Liver (tissue), 8 donors: ENCODE measurements at regions not wholly inside any gene's neighbourhood (a gene's known extent, or its start where the extent isn't known, plus 50 kb on each side); places are given as distances from the start of the nearest gene placed in this dataset.

ENCODE experiments used
- DNase-seq: peaks from one replicate; pipeline ENCODE4 v3.0.0-alpha.2; 2017; ENCODE audit warnings: low spot score
- H3K27ac ChIP-seq, 2 donors: one replicate each; pipeline ENCODE4 v1.7.0; 2013; ENCODE audit warnings: inconsistent platforms in 2 of 2, low read length in 2 of 2, control low read depth in 1 of 2, low read depth in 1 of 2, mild to moderate bottlenecking in 1 of 2
- H3K27me3 ChIP-seq, 4 donors: one replicate each; pipeline versions ENCODE4 v1.6.1 to v1.7.0; 2013; ENCODE audit warnings: low read length in 3 of 4, inconsistent platforms in 1 of 4, mild to moderate bottlenecking in 1 of 4, moderate library complexity in 1 of 4; ENCODE audit not compliant: control insufficient read depth in 4 of 4, insufficient read depth in 4 of 4
- H3K36me3 ChIP-seq, 4 donors: one replicate each; pipeline versions ENCODE4 v1.6.1 to v1.7.0; 2013; ENCODE audit warnings: low read length in 3 of 4, mild to moderate bottlenecking in 3 of 4, low read depth in 1 of 4, moderate library complexity in 1 of 4; ENCODE audit not compliant: control insufficient read depth in 4 of 4, insufficient read depth in 3 of 4
- H3K4me1 ChIP-seq, 4 donors: one replicate each; pipeline versions ENCODE4 v1.6.1 to v1.7.0; 2013; ENCODE audit warnings: low read length in 3 of 4, mild to moderate bottlenecking in 3 of 4, moderate library complexity in 1 of 4; ENCODE audit not compliant: control insufficient read depth in 4 of 4, insufficient read depth in 4 of 4
- H3K4me3 ChIP-seq, 3 donors: one replicate each; pipeline versions ENCODE4 v1.6.1 to v1.7.0; 2013; ENCODE audit warnings: low read length in 3 of 3, control low read depth in 1 of 3, low read depth in 1 of 3, mild to moderate bottlenecking in 1 of 3
- H3K9ac ChIP-seq, 2 donors: one replicate each; pipeline ENCODE4 v1.7.0; 2013; ENCODE audit warnings: low read length in 2 of 2, mild to moderate bottlenecking in 2 of 2, moderate library complexity in 2 of 2, control low read depth in 1 of 2, low read depth in 1 of 2
- H3K9me3 ChIP-seq, 4 donors: one replicate each; pipeline versions ENCODE4 v1.6.1 to v1.7.0; 2013; ENCODE audit warnings: low read length in 3 of 4; ENCODE audit not compliant: control insufficient read depth in 4 of 4
- ATF3 ChIP-seq: IDR thresholded peaks from 2 replicates; pipeline ENCODE4 v1.6.1; 2016; ENCODE audit warnings: antibody characterized with exemption
- EGR1 ChIP-seq, 2 donors: IDR thresholded peaks; 2 replicates each; pipeline ENCODE4 v1.6.1; 2016 to 2018; ENCODE audit warnings: antibody characterized with exemption in 2 of 2, low read depth in 2 of 2
- FOXA1 ChIP-seq: IDR thresholded peaks from 2 replicates; pipeline ENCODE4 v1.6.1; 2016; ENCODE audit warnings: antibody characterized with exemption
- FOXA2 ChIP-seq: IDR thresholded peaks from 2 replicates; pipeline ENCODE4 v1.6.1; 2016; ENCODE audit warnings: antibody characterized with exemption
- GABPA ChIP-seq, 2 donors: IDR thresholded peaks in 1 of 2; conservative IDR thresholded peaks in 1 of 2; 2 replicates each; pipeline ENCODE4 v1.6.1; 2016; ENCODE audit warnings: antibody characterized with exemption in 2 of 2, mild to moderate bottlenecking in 1 of 2, moderate library complexity in 1 of 2
- HNF4A ChIP-seq, 2 donors: conservative IDR thresholded peaks; 2 replicates each; pipeline ENCODE4 v1.6.1; 2016; ENCODE audit warnings: antibody characterized with exemption in 2 of 2, mild to moderate bottlenecking in 2 of 2
- HNF4G ChIP-seq: IDR thresholded peaks from 2 replicates; pipeline ENCODE4 v1.6.1; 2016; ENCODE audit warnings: antibody characterized with exemption
- JUND ChIP-seq, 2 donors: IDR thresholded peaks; 2 replicates each; pipeline ENCODE4 v1.6.1; 2016; ENCODE audit warnings: antibody characterized with exemption in 2 of 2
- MAX ChIP-seq: IDR thresholded peaks from 2 replicates; pipeline ENCODE4 v1.6.1; 2016; ENCODE audit warnings: antibody characterized with exemption
- NR2F2 ChIP-seq: IDR thresholded peaks from 2 replicates; pipeline ENCODE4 v1.6.1; 2016; ENCODE audit warnings: antibody characterized with exemption
- RAD21 ChIP-seq, 2 donors: IDR thresholded peaks; 2 replicates each; pipeline ENCODE4 v1.6.1; 2016; ENCODE audit warnings: antibody characterized with exemption in 2 of 2, mild to moderate bottlenecking in 2 of 2
- REST ChIP-seq: IDR thresholded peaks from 2 replicates; pipeline ENCODE4 v1.6.1; 2016; ENCODE audit warnings: antibody characterized with exemption, mild to moderate bottlenecking
- RXRA ChIP-seq, 2 donors: IDR thresholded peaks; 2 replicates each; pipeline ENCODE4 v1.6.1; 2017 to 2018; ENCODE audit warnings: antibody characterized with exemption in 2 of 2, mild to moderate bottlenecking in 1 of 2
- SP1 ChIP-seq: IDR thresholded peaks from 2 replicates; pipeline ENCODE4 v1.6.1; 2018; ENCODE audit warnings: antibody characterized with exemption, mild to moderate bottlenecking
- TAF1 ChIP-seq: conservative IDR thresholded peaks from 2 replicates; pipeline ENCODE4 v1.6.1; 2016; ENCODE audit warnings: antibody characterized with exemption, mild to moderate bottlenecking
- YY1 ChIP-seq: IDR thresholded peaks from 2 replicates; pipeline ENCODE4 v1.6.1; 2016; ENCODE audit warnings: antibody characterized with exemption, mild to moderate bottlenecking
- WGBS: extraction: QIAGEN DNeasy Blood & Tissue Kit; methylation state at CpG from one replicate; pipeline ENCODE4 v1.1.7; 2013; 5-methylcytosine and 5-hydroxymethylcytosine counted together
- TF ChIP-seq, protein P1 (sequence below): IDR thresholded peaks from 2 replicates; pipeline ENCODE4 v1.6.1; 2016; ENCODE audit warnings: antibody characterized with exemption
- TF ChIP-seq, protein P2 (sequence below): fragments of 150-350 bp; IDR thresholded peaks from 2 replicates; pipeline ENCODE4 v1.5.1; 2017; ENCODE audit warnings: improper control_type of control experiment, low read depth, low read length; ENCODE audit not compliant: missing input control
- donor health status: healthy.
- donor health status: healthy.
- donor health status: healthy.
- donor health status: healthy.
- donor health status: healthy.

DNA sequence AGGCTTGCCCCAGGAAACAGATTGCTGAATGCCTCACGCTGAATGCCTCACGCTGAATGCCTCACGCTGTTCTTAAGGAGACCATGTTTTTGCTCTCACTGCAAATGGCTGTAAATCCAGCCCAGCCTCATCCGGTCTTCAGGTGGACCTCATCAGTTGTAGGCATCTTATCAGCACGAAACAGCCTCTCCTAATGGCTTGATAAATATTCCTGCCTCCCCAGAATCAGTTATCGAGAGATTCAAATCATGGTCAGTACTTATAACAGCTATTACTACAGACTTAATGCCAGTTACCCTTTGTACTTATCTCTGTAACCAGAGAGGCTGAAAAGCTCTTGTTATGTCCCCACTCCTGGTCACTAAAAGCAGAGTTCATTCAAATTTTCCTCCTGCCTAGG, 290.6 kb downstream of the FZD1 start:
- H3K4me3 ChIP-seq: no peak overlapping the region
- H3K27me3 ChIP-seq: no peaks in the 10 kb centered on the region
- H3K27ac ChIP-seq: no peak overlapping the region
- TF ChIP-seq SP1: no peak
- TF ChIP-seq FOXA1: no peak
- no peak for TF ChIP-seq EGR1 (IDR thresholded peaks at IDR 0.05; ENCODE audit: low read depth in 2 of 2)
- no peak for TF ChIP-seq YY1
- TF ChIP-seq TAF1: no peak
- TF ChIP-seq, protein P1, sequence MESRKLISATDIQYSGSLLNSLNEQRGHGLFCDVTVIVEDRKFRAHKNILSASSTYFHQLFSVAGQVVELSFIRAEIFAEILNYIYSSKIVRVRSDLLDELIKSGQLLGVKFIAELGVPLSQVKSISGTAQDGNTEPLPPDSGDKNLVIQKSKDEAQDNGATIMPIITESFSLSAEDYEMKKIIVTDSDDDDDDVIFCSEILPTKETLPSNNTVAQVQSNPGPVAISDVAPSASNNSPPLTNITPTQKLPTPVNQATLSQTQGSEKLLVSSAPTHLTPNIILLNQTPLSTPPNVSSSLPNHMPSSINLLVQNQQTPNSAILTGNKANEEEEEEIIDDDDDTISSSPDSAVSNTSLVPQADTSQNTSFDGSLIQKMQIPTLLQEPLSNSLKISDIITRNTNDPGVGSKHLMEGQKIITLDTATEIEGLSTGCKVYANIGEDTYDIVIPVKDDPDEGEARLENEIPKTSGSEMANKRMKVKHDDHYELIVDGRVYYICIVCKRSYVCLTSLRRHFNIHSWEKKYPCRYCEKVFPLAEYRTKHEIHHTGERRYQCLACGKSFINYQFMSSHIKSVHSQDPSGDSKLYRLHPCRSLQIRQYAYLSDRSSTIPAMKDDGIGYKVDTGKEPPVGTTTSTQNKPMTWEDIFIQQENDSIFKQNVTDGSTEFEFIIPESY: no peak
- no peak for TF ChIP-seq GABPA (IDR thresholded peaks at IDR 0.05 in 1 of 2, conservative IDR thresholded peaks at IDR 0.05 in 1 of 2)
- TF ChIP-seq HNF4G: no peak
- no peak for TF ChIP-seq RAD21 (IDR thresholded peaks at IDR 0.05)
- TF ChIP-seq RXRA (IDR thresholded peaks at IDR 0.05): no peak
- TF ChIP-seq FOXA2: no peak
- TF ChIP-seq HNF4A (conservative IDR thresholded peaks at IDR 0.05): no peak
- no peak for TF ChIP-seq ATF3
- TF ChIP-seq NR2F2: no peak
- TF ChIP-seq JUND (IDR thresholded peaks at IDR 0.05): no peak
- no peak for TF ChIP-seq REST
- TF ChIP-seq, protein P2, sequence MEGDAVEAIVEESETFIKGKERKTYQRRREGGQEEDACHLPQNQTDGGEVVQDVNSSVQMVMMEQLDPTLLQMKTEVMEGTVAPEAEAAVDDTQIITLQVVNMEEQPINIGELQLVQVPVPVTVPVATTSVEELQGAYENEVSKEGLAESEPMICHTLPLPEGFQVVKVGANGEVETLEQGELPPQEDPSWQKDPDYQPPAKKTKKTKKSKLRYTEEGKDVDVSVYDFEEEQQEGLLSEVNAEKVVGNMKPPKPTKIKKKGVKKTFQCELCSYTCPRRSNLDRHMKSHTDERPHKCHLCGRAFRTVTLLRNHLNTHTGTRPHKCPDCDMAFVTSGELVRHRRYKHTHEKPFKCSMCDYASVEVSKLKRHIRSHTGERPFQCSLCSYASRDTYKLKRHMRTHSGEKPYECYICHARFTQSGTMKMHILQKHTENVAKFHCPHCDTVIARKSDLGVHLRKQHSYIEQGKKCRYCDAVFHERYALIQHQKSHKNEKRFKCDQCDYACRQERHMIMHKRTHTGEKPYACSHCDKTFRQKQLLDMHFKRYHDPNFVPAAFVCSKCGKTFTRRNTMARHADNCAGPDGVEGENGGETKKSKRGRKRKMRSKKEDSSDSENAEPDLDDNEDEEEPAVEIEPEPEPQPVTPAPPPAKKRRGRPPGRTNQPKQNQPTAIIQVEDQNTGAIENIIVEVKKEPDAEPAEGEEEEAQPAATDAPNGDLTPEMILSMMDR: no peak
- no peak for TF ChIP-seq MAX
- no peaks in the 10 kb centered on the region for H3K9me3 ChIP-seq
- peaks cover 0 to 10% (median 4%) of the 10 kb centered on the region in 4 donors for H3K4me1 ChIP-seq
- H3K36me3 ChIP-seq: no peaks in the 10 kb centered on the region
- H3K9ac ChIP-seq: no peak overlapping the region
- WGBS: 80% methylated on average over 6 of the region's 6 CpGs
- no peak for DNase-seq

GRCh38 chr7:91556239-91556638, 292.0 kb downstream of the FZD1 start:
- no peak for DNase-seq
- WGBS: 79% methylated on average over 4 of the region's 4 CpGs
- Histone ChIP-seq H3K36me3 (no peaks in the 10 kb centered on the region), H3K9ac (no peak overlapping the region), H3K4me3 (no peak overlapping the region), H3K27ac (no peak overlapping the region), H3K27me3 (no peaks in the 10 kb centered on the region), H3K9me3 (no peaks in the 10 kb centered on the region), H3K4me1 (peaks cover 0 to 3% (median 1%) of the 10 kb centered on the region in 4 donors)
- TF ChIP-seq FOXA1 (no peak), FOXA2 (no peak), SP1 (no peak), MAX (no peak)
- TF ChIP-seq, protein P2: no peak
